Neural cell (in vitro differentiated cells): ENCODE measurements at regions not wholly inside any gene's neighbourhood (a gene's known extent, or its start where the extent isn't known, plus 50 kb on each side); places are given as distances from the start of the nearest gene placed in this dataset.

Source experiments
- CTCF ChIP-seq: fragments of 450-650 bp; IDR thresholded peaks from 2 replicates; pipeline ENCODE4 v1.5.1; 2014; ENCODE audit warnings: antibody characterized with exemption, mild to moderate bottlenecking, moderate library complexity; ENCODE audit not compliant: poor library complexity, severe bottlenecking
- EZH2 ChIP-seq: fragments of 200-600, 300-800 bp; shearing (Covaris generic), sonication (generic); IDR thresholded peaks from 2 replicates; pipeline ENCODE4 v1.6.1; 2014; ENCODE audit warnings: antibody characterized with exemption, low read length, borderline replicate concordance, mild to moderate bottlenecking; ENCODE audit not compliant: insufficient read depth, poor library complexity, severe bottlenecking
- POLR2AphosphoS5 ChIP-seq: IDR thresholded peaks from 2 replicates; pipeline ENCODE4 v1.6.1; 2012
- SMC3 ChIP-seq: fragments of 450-650 bp; conservative IDR thresholded peaks from 2 replicates; pipeline ENCODE4 v1.6.1; 2014; ENCODE audit warnings: antibody characterized with exemption, mild to moderate bottlenecking, moderate library complexity; ENCODE audit not compliant: poor library complexity
- TAF1 ChIP-seq: IDR thresholded peaks from 2 replicates; pipeline ENCODE4 v1.6.1; 2012; ENCODE audit warnings: low read depth

- TF ChIP-seq TAF1 (no peak), POLR2AphosphoS5 (no peak), CTCF (no peak), SMC3 (no peak), EZH2 (no peak)
These were observed 519.3 kb upstream of the SOX11 start for GRCh38 chr2:5172923-5173322.
